ENCODE measurements at regions not wholly inside any gene's neighbourhood (a gene's known extent, or its start where the extent isn't known, plus 50 kb on each side); places are given as distances from the start of the nearest gene placed in this dataset.

GRCh38 chr17:73746314-73747073, 102.2 kb upstream of the SDK2 start:
- TF ChIP-seq EZH2 (IDR thresholded peaks at IDR 0.05) = no peak
- TF ChIP-seq EZH2phosphoT487 (IDR thresholded peaks at IDR 0.05) = no peak
- no peak for TF ChIP-seq CTCF (IDR thresholded peaks at IDR 0.05)

All from neural progenitor cell (in vitro differentiated cells).